GM12891 (cell line): ENCODE measurements at regions not wholly inside any gene's neighbourhood (a gene's known extent, or its start where the extent isn't known, plus 50 kb on each side); places are given as distances from the start of the nearest gene placed in this dataset.

Experiments used
- PAX5 ChIP-seq: IDR thresholded peaks from 2 replicates; pipeline ENCODE4 v1.6.1; 2011; ENCODE audit warnings: low read length, moderate library complexity, mild to moderate bottlenecking; ENCODE audit not compliant: insufficient read depth, severe bottlenecking
- POLR2A ChIP-seq: IDR thresholded peaks from 2 replicates; pipeline ENCODE4 v1.6.1; 2011; ENCODE audit warnings: low read depth, low read length, control low read depth
- POLR2AphosphoS5 ChIP-seq: IDR thresholded peaks from 2 replicates; pipeline ENCODE4 v1.6.1; 2011; ENCODE audit warnings: low read depth, low read length, control low read depth
- SPI1 ChIP-seq: IDR thresholded peaks from 2 replicates; pipeline ENCODE4 v1.6.1; 2011; ENCODE audit warnings: low read depth, low read length, control low read depth
- TAF1 ChIP-seq: IDR thresholded peaks from 2 replicates; pipeline ENCODE4 v1.6.1; 2011; ENCODE audit warnings: low read depth, low read length, control low read depth

- TF ChIP-seq POLR2AphosphoS5 (no peak), TAF1 (no peak), PAX5 (no peak), POLR2A (no peak), SPI1 (no peak)
Observed at GRCh38 chr9:22379272-22379671, 67.4 kb upstream of the DMRTA1 start.
